HL-60 (cell line): ENCODE measurements at regions not wholly inside any gene's neighbourhood (a gene's known extent, or its start where the extent isn't known, plus 50 kb on each side); places are given as distances from the start of the nearest gene placed in this dataset.

Experiments
- DNase-seq, 2 experiments: peaks; one replicate each; pipeline ENCODE4 v3.0.0-alpha.2; 2010 to 2020; ENCODE audit warnings: low read depth in 1 of 2, low spot score in 1 of 2
- H3K27ac ChIP-seq: fragments of 250-450 bp; sonication (Bioruptor Pico); replicated peaks from 2 replicates; pipeline ENCODE4 v1.5.1; 2020; ENCODE audit warnings: mild to moderate bottlenecking, moderate library complexity
- H3K27me3 ChIP-seq: fragments of 250-450 bp; sonication (Bioruptor Pico); 2 replicates; pipeline ENCODE4 v1.5.1; 2021; ENCODE audit warnings: mild to moderate bottlenecking, moderate library complexity; ENCODE audit not compliant: insufficient read depth, poor library complexity, severe bottlenecking
- H3K4me3 ChIP-seq: replicated peaks from 2 replicates; pipeline ENCODE4 v1.5.1; 2011; ENCODE audit warnings: mild to moderate bottlenecking, control low read depth, low read length; ENCODE audit not compliant: insufficient read depth
- GABPA ChIP-seq: IDR thresholded peaks from 2 replicates; pipeline ENCODE4 v1.6.1; 2012; ENCODE audit warnings: low read depth
- POLR2AphosphoS5 ChIP-seq: IDR thresholded peaks from 2 replicates; pipeline ENCODE4 v1.6.1; 2012; ENCODE audit warnings: low read depth
- REST ChIP-seq: IDR thresholded peaks from 2 replicates; pipeline ENCODE4 v1.6.1; 2012; ENCODE audit warnings: low read depth; ENCODE audit not compliant: insufficient replicate concordance
- SPI1 ChIP-seq: IDR thresholded peaks from 2 replicates; pipeline ENCODE4 v1.6.1; 2012; ENCODE audit warnings: low read depth, mild to moderate bottlenecking, borderline replicate concordance
- TF ChIP-seq, protein P1 (sequence below): IDR thresholded peaks from one replicate; pipeline ENCODE4 v1.5.1; 2011; ENCODE audit warnings: low read length, control low read depth, inconsistent platforms; ENCODE audit not compliant: insufficient read depth

DNA sequence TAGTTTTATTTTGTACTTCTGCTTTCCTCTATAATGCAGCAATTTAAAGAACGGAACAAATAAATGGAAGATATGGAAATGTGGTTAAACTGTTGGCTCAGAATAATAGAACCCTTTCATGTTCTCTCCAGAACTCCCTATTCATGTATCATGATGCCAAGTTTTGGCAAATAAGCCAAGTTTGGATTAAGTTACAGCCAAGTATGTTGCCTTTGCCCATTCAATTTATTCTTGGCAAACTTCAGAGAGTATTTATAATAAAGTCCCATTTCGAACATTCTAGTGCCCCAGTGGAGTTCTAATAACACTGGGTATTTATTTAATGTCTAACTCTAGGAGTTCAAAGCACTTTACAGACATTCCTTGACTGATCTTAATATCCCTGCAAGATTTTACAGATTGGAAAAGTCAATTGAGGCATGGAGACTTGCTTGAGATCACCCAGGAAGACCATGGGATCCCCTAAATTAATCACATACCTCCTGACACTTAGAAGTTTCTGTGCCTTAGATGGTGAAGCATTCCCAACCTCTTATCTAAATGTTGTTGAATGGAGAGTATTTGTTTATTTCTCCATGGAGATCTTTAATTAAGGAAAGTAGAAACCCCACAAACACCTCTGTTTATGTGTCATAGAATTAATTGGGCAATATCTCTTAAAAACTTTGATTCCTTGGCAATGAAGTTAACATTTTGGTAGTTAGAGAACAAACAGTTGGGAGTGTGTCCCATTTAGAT lies 106.7 kb downstream of the ACKR3 start:
- no peak for TF ChIP-seq GABPA
- TF ChIP-seq, protein P1, sequence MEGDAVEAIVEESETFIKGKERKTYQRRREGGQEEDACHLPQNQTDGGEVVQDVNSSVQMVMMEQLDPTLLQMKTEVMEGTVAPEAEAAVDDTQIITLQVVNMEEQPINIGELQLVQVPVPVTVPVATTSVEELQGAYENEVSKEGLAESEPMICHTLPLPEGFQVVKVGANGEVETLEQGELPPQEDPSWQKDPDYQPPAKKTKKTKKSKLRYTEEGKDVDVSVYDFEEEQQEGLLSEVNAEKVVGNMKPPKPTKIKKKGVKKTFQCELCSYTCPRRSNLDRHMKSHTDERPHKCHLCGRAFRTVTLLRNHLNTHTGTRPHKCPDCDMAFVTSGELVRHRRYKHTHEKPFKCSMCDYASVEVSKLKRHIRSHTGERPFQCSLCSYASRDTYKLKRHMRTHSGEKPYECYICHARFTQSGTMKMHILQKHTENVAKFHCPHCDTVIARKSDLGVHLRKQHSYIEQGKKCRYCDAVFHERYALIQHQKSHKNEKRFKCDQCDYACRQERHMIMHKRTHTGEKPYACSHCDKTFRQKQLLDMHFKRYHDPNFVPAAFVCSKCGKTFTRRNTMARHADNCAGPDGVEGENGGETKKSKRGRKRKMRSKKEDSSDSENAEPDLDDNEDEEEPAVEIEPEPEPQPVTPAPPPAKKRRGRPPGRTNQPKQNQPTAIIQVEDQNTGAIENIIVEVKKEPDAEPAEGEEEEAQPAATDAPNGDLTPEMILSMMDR: no peak
- TF ChIP-seq SPI1: no peak
- TF ChIP-seq REST: no peak
- TF ChIP-seq POLR2AphosphoS5: no peak
- H3K27ac ChIP-seq: no peak overlapping the region
- H3K27me3 ChIP-seq: no peaks in the 10 kb centered on the region
- H3K4me3 ChIP-seq: no peak overlapping the region
- no peak for DNase-seq

DNA sequence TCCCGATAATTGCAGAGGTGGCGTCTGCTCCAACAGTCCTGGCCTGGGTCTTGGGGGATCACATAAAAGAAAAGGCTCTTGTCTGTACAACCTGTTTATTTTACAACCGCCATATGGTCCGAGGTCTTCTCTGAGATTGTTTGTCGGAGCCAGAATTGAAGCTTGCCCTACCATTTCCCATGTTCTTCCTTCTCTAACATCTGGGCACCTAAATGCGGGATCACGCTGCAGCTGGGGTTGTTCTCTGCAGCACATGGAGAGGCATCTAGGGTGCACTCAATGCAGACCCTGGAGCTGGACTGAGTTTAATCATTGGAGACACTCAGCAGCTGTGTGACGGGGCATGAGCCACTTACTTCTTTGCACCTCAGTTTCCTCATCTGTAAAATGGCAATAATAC lies 107.7 kb downstream of the ACKR3 start:
- TF ChIP-seq REST (no peak), POLR2AphosphoS5 (no peak), GABPA (no peak), SPI1 (no peak)
- TF ChIP-seq, protein P1: no peak
- Histone ChIP-seq H3K27ac (no peak overlapping the region), H3K27me3 (no peaks in the 10 kb centered on the region), H3K4me3 (no peak overlapping the region)
- no peak for DNase-seq

DNA sequence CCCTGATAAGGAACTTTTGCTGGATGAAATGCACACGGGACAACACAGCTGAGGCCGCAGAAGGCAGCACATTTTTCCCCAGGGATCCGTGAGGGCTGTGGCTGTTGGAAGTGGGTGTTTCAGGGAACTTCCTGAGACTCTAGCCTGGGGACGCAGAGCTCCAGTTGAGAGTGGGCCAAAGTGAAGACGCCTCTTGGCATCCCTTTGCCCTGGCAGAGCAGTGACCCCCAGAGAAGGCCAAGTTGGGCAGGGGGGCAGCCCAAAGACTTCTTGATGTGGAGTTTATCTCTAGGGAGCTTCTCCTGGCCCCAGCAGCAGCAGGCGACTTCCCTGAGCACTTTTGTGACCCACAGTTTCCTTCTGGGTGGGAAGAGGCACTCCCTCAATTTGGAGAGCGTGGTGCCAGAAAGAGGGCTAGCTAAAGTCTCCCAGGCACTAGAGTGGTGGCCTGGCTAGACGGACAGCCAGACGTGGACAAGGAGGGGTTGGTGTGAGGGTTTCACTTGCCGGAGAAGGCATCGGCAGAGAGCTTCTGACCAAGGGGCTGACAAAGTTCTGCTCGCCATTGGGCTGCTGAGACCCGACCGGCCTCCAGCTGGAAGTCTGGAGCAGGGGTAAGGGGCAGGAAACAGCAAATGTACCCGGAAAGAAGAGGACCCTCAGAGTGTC lies 108.8 kb downstream of the ACKR3 start:
- no peak overlapping the region for H3K27ac ChIP-seq
- TF ChIP-seq, protein P1: no peak
- no peaks in the 10 kb centered on the region for H3K27me3 ChIP-seq

More for the DNA sequence above, 108.8 kb downstream of the ACKR3 start:
- no peak overlapping the region for H3K4me3 ChIP-seq
- no peak for DNase-seq
